ENCODE measurements at regions not wholly inside any gene's neighbourhood (a gene's known extent, or its start where the extent isn't known, plus 50 kb on each side); places are given as distances from the start of the nearest gene placed in this dataset.

- TF ChIP-seq TBL1XR1 (IDR thresholded peaks at IDR 0.05; ENCODE audit: low read depth, low read length) = no peak
- no peak for TF ChIP-seq IKZF1 (conservative IDR thresholded peaks at IDR 0.05)
- TF ChIP-seq NFXL1 (IDR thresholded peaks at IDR 0.05; ENCODE audit: borderline replicate concordance) = no peak
- TF ChIP-seq USF1 (IDR thresholded peaks at IDR 0.05; ENCODE audit: borderline replicate concordance, extremely low read length, insufficient read depth, low read depth, low read length) = no peak
Observed at GRCh38 chr5:159422910-159423309, 92.6 kb upstream of the IL12B start (continued).

GRCh38 chr5:159424123-159424522, 93.8 kb upstream of the IL12B start:
- Histone ChIP-seq H3K27ac (ENCODE audit: control insufficient read depth, insufficient read depth) (no peak overlapping the region), H3K79me2 (ENCODE audit: control insufficient read depth, insufficient read depth, low read length) (no peaks in the 10 kb centered on the region), H3K4me3 (no peak overlapping the region), H3K4me1 (ENCODE audit: control insufficient read depth, insufficient read depth, low read length) (peaks cover 35% of the 10 kb centered on the region), H3K27me3 (replicated peaks in 1 of 2; ENCODE audit: control insufficient read depth in 2 of 2, insufficient read depth in 2 of 2, low read length in 1 of 2) (no peaks in the 10 kb centered on the region; a peak in 1 of 4 replicates), H2AFZ (ENCODE audit: control insufficient read depth, low read depth, low read length) (no peak overlapping the region), H4K20me1 (ENCODE audit: control insufficient read depth, insufficient read depth) (no peaks in the 10 kb centered on the region), H3K9ac (ENCODE audit: control insufficient read depth, insufficient read depth, low read length) (no peak overlapping the region), H3K36me3 (ENCODE audit: control insufficient read depth in 2 of 2, insufficient read depth in 2 of 2, low read length in 1 of 2) (no peaks in the 10 kb centered on the region), H3K4me2 (ENCODE audit: control insufficient read depth, insufficient read depth) (peak overlapping the region; percentile 39), H3K9me3 (replicated peaks; ENCODE audit: control insufficient read depth, insufficient read depth, low read length) (no peaks in the 10 kb centered on the region; the same call in 2 of the 3 replicates)
- ATAC-seq (peak; percentile 12), DNase-seq (ENCODE audit: low read depth, low spot score) (no peak), FAIRE-seq (peak; percentile 69)
- 16% methylated on average over 6 of the region's 6 CpGs for WGBS (ENCODE audit: insufficient coverage, insufficient replicate concordance, low lambda C conversion rate, missing lambda C conversion rate)
- intact Hi-C loops (cut with micrococcal nuclease; ENCODE audit: unreplicated experiment) (no loop called here), in situ Hi-C loops (cut with MboI) (no loop called here)
- ChIA-PET RAD21 (ENCODE audit: unreplicated experiment) (interaction anchor here (1.1 to 1.4 kb wide), 5 partner anchors 14 to 92 kb away, joined by 3 to 9 read pairs (median 3); no protein-coding TSS in a partner anchor), CTCF (interaction anchor here (0.6 to 9.8 kb wide), 5 partner anchors 9 to 92 kb away, joined by 3 to 68 read pairs (median 4); no protein-coding TSS in a partner anchor), SMC1A (ENCODE audit: uncharacterized antibody, unreplicated experiment) (interaction anchor here (0.7 to 8.9 kb wide), 10 partner anchors 9 to 91 kb away, joined by 3 to 133 read pairs (median 3); no protein-coding TSS in a partner anchor), POLR2A (interaction anchor here (1.0 to 1.6 kb wide), 3 partner anchors 13 to 217 kb away, joined by 3 to 17 read pairs (median 3); no protein-coding TSS in a partner anchor)
- no TSS peak for BruUV-seq (replicated peaks)
- no peak for TF ChIP-seq YBX1 (IDR thresholded peaks at IDR 0.05)
- no peak for TF ChIP-seq ZBTB40 (IDR thresholded peaks at IDR 0.05; ENCODE audit: borderline replicate concordance)
- TF ChIP-seq ASH2L (IDR thresholded peaks at IDR 0.05; ENCODE audit: borderline replicate concordance, low read depth) = no peak
- TF ChIP-seq CREM (IDR thresholded peaks at IDR 0.05; ENCODE audit: low read depth) = 0 out of 2 replicates have a peak, but pooled peaks have one; percentile 33
- peak; percentile 72; the same call in 1 of the 2 replicates for TF ChIP-seq IRF4 (IDR thresholded peaks at IDR 0.05; ENCODE audit: low read depth, low read length)
- no peak for TF ChIP-seq HCFC1 (IDR thresholded peaks at IDR 0.05; ENCODE audit: low read length)
- no peak for TF ChIP-seq BRCA1 (IDR thresholded peaks at IDR 0.05; ENCODE audit: low read depth, low read length)
- peak; percentile 40; the same call in 1 of the 2 replicates for TF ChIP-seq TCF12 (IDR thresholded peaks at IDR 0.05; ENCODE audit: low read depth, low read length)
- TF ChIP-seq RUNX3 (IDR thresholded peaks at IDR 0.05; ENCODE audit: low read length) = peak; percentile 54; the same call in 1 of the 2 replicates
- peak; percentile 83 for TF ChIP-seq EED (IDR thresholded peaks at IDR 0.05; ENCODE audit: low read depth)
- peak in 1 of 2 experiments; percentile 11; a peak in 1 of 4 replicates for TF ChIP-seq IKZF2 (IDR thresholded peaks at IDR 0.05)
- TF ChIP-seq YY1 (IDR thresholded peaks at IDR 0.05; ENCODE audit: low read depth, low read length) = 0 out of 2 replicates have a peak, but pooled peaks have one; percentile 33
- TF ChIP-seq BCL11A (IDR thresholded peaks at IDR 0.05; ENCODE audit: low read depth, low read length) = peak; percentile 26; the same call in 1 of the 2 replicates
- TF ChIP-seq CEBPB (IDR thresholded peaks at IDR 0.05; ENCODE audit: borderline replicate concordance in 1 of 2, low read depth in 2 of 2, low read length in 2 of 2) = no peak
- no peak for TF ChIP-seq IRF3 (IDR thresholded peaks at IDR 0.05)

All from GM12878 (cell line).